GM12864 (cell line): ENCODE measurements at regions not wholly inside any gene's neighbourhood (a gene's known extent, or its start where the extent isn't known, plus 50 kb on each side); places are given as distances from the start of the nearest gene placed in this dataset.

Experiments used
- DNase-seq: peaks from one replicate; pipeline ENCODE4 v3.0.0-alpha.2; 2011; ENCODE audit warnings: low read depth
- H3K4me3 ChIP-seq: 2 replicates; pipeline ENCODE4 v1.5.1; 2011; ENCODE audit warnings: mild to moderate bottlenecking, low read depth, low read length, control low read depth
- CTCF ChIP-seq: IDR thresholded peaks from 2 replicates; pipeline ENCODE4 v1.5.1; 2011; ENCODE audit warnings: low read depth, mild to moderate bottlenecking, moderate library complexity, low read length, control low read depth, inconsistent platforms; ENCODE audit errors: missing control alignments

GRCh38 chr18:10259901-10260300 lies 194.5 kb upstream of the APCDD1 start:
- TF ChIP-seq CTCF, result no peak
- no peak for DNase-seq
- H3K4me3 ChIP-seq, result no peak overlapping the region

GRCh38 chr18:10261344-10262276 lies 192.8 kb upstream of the APCDD1 start:
- no peak for DNase-seq
- H3K4me3 ChIP-seq, result no peak overlapping the region
- TF ChIP-seq CTCF, result no peak

- no peak for TF ChIP-seq CTCF
- no peak for DNase-seq
- no peak overlapping the region for H3K4me3 ChIP-seq
These were observed 191.9 kb upstream of the APCDD1 start for GRCh38 chr18:10262566-10262965.

- TF ChIP-seq CTCF, result no peak
- DNase-seq, result no peak
- H3K4me3 ChIP-seq, result no peak overlapping the region
These were observed 190.2 kb upstream of the APCDD1 start for GRCh38 chr18:10264260-10264659.

GRCh38 chr18:10265560-10266333 lies 188.7 kb upstream of the APCDD1 start:
- no peak for TF ChIP-seq CTCF
- H3K4me3 ChIP-seq, result no peak overlapping the region
- no peak for DNase-seq

GRCh38 chr18:10266334-10266590 lies 188.2 kb upstream of the APCDD1 start:
- DNase-seq, result no peak
- no peak overlapping the region for H3K4me3 ChIP-seq
- no peak for TF ChIP-seq CTCF
